ENCODE measurements at regions not wholly inside any gene's neighbourhood (a gene's known extent, or its start where the extent isn't known, plus 50 kb on each side); places are given as distances from the start of the nearest gene placed in this dataset.

- H3F3A ChIP-seq (ENCODE audit: insufficient read depth, low read depth), result no peaks in the 10 kb centered on the region
- ChIA-PET CTCF (no interaction called here), POLR2A (ENCODE audit: unreplicated experiment) (no interaction called here)
- H2AFZ ChIP-seq, result no peak overlapping the region
- no peaks in the 10 kb centered on the region for H3K79me2 ChIP-seq (ENCODE audit: low read depth)
- DNase-seq, result no peak
- no peaks in the 10 kb centered on the region; the same call in 1 of the 2 replicates for H3K9me2 ChIP-seq (ENCODE audit: insufficient read depth)
- no peaks in the 10 kb centered on the region for H3K4me1 ChIP-seq (replicated peaks; ENCODE audit: insufficient read depth)
- TF ChIP-seq EZH2 (IDR thresholded peaks at IDR 0.05; ENCODE audit: low read depth), result no peak
- TF ChIP-seq, protein P1, sequence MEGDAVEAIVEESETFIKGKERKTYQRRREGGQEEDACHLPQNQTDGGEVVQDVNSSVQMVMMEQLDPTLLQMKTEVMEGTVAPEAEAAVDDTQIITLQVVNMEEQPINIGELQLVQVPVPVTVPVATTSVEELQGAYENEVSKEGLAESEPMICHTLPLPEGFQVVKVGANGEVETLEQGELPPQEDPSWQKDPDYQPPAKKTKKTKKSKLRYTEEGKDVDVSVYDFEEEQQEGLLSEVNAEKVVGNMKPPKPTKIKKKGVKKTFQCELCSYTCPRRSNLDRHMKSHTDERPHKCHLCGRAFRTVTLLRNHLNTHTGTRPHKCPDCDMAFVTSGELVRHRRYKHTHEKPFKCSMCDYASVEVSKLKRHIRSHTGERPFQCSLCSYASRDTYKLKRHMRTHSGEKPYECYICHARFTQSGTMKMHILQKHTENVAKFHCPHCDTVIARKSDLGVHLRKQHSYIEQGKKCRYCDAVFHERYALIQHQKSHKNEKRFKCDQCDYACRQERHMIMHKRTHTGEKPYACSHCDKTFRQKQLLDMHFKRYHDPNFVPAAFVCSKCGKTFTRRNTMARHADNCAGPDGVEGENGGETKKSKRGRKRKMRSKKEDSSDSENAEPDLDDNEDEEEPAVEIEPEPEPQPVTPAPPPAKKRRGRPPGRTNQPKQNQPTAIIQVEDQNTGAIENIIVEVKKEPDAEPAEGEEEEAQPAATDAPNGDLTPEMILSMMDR (conservative IDR thresholded peaks at IDR 0.05), result no peak
- H3K27me3 ChIP-seq (ENCODE audit: insufficient read depth, low read depth), result peaks cover 16% of the 10 kb centered on the region
- no peaks in the 10 kb centered on the region; the same call in 1 of the 2 replicates for H4K20me1 ChIP-seq (ENCODE audit: insufficient read depth)
- H3K4me3 ChIP-seq, result no peak overlapping the region
- intact Hi-C loops (cut with micrococcal nuclease; ENCODE audit: unreplicated experiment), result no loop called here
- BruUV-seq (replicated peaks), result no TSS peak
- H3K27ac ChIP-seq, result no peak overlapping the region
- no peaks in the 10 kb centered on the region for H3K9me3 ChIP-seq (ENCODE audit: insufficient read depth, low read depth)
- no peak overlapping the region for H3K4me2 ChIP-seq
- H3K36me3 ChIP-seq (ENCODE audit: low read depth), result no peaks in the 10 kb centered on the region
Observed at GRCh38 chr20:52755744-52756143, 216.4 kb upstream of the TSHZ2 start.

GRCh38 chr20:52754366-52754765 lies 217.8 kb upstream of the TSHZ2 start:
- Histone ChIP-seq H3K79me2 (ENCODE audit: low read depth) (no peaks in the 10 kb centered on the region), H3K27ac (no peak overlapping the region), H3K9me3 (ENCODE audit: insufficient read depth, low read depth) (no peaks in the 10 kb centered on the region), H3K4me3 (no peak overlapping the region), H2AFZ (no peak overlapping the region), H3K27me3 (ENCODE audit: insufficient read depth, low read depth) (peaks cover 27% of the 10 kb centered on the region), H3K4me2 (no peak overlapping the region), H3K36me3 (ENCODE audit: low read depth) (no peaks in the 10 kb centered on the region), H3K4me1 (replicated peaks; ENCODE audit: insufficient read depth) (no peaks in the 10 kb centered on the region), H3K9me2 (ENCODE audit: insufficient read depth) (no peaks in the 10 kb centered on the region; the same call in 1 of the 2 replicates), H3F3A (ENCODE audit: insufficient read depth, low read depth) (no peaks in the 10 kb centered on the region), H4K20me1 (ENCODE audit: insufficient read depth) (no peaks in the 10 kb centered on the region; the same call in 1 of the 2 replicates)
- ChIA-PET POLR2A (ENCODE audit: unreplicated experiment) (no interaction called here), CTCF (no interaction called here)
- no TSS peak for BruUV-seq (replicated peaks)
- no peak for DNase-seq
- no peak for TF ChIP-seq EZH2 (IDR thresholded peaks at IDR 0.05; ENCODE audit: low read depth)
- TF ChIP-seq, protein P1 (conservative IDR thresholded peaks at IDR 0.05), result no peak
- intact Hi-C loops (cut with micrococcal nuclease; ENCODE audit: unreplicated experiment), result no loop called here

DNA sequence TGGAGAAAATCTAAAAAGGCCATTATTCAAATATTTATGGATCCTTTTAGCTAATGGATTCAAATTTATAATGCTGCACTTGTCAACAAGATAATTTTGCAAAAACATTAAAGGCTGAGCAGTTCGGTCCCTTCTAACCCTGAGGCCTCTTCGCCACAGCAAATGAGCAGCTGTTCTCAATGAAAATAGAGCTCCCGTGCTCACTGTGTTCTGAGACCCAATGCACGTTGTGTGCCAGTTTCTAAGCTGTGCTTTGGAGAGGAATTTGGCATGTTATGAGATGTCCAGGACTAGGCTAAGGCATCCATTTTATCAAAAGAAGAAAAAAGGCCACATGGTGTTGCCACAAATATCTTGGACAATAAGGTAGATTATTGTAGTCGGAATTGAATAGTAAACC lies 220.1 kb upstream of the TSHZ2 start:
- H3K36me3 ChIP-seq (ENCODE audit: low read depth), result no peaks in the 10 kb centered on the region
- H3K4me3 ChIP-seq, result no peak overlapping the region
- no peaks in the 10 kb centered on the region for H3K9me2 ChIP-seq (ENCODE audit: insufficient read depth)
- H3K9me3 ChIP-seq (ENCODE audit: insufficient read depth, low read depth), result no peaks in the 10 kb centered on the region
- ChIA-PET CTCF (no interaction called here), POLR2A (ENCODE audit: unreplicated experiment) (no interaction called here)
- no peaks in the 10 kb centered on the region for H3F3A ChIP-seq (ENCODE audit: insufficient read depth, low read depth)
- H3K79me2 ChIP-seq (ENCODE audit: low read depth), result no peaks in the 10 kb centered on the region
- intact Hi-C loops (cut with micrococcal nuclease; ENCODE audit: unreplicated experiment), result no loop called here
- H4K20me1 ChIP-seq (ENCODE audit: insufficient read depth), result no peaks in the 10 kb centered on the region; the same call in 1 of the 2 replicates
- H3K27me3 ChIP-seq (ENCODE audit: insufficient read depth, low read depth), result peaks cover 42% of the 10 kb centered on the region
- no TSS peak for BruUV-seq (replicated peaks)
- no peak for DNase-seq
- H3K4me1 ChIP-seq (replicated peaks; ENCODE audit: insufficient read depth), result no peaks in the 10 kb centered on the region
- no peak overlapping the region for H3K27ac ChIP-seq
- H3K4me2 ChIP-seq, result no peak overlapping the region
- TF ChIP-seq, protein P1 (conservative IDR thresholded peaks at IDR 0.05), result no peak
- no peak for TF ChIP-seq EZH2 (IDR thresholded peaks at IDR 0.05; ENCODE audit: low read depth)
- H2AFZ ChIP-seq, result no peak overlapping the region

Measured in PC-9 (cell line).